ACC112 (cell line): ENCODE measurements at regions not wholly inside any gene's neighbourhood (a gene's known extent, or its start where the extent isn't known, plus 50 kb on each side); places are given as distances from the start of the nearest gene placed in this dataset.
"Not testable (repeated sequence)": the region's sequence is repeated elsewhere in the genome, so short reads cannot be mapped to it uniquely, and the experiment has no call there.

Experiments used
- H2AFZ ChIP-seq: fragments of 200-600 bp; sonication (generic); one replicate; pipeline ENCODE4 v1.6.0; 2017; ENCODE audit warnings: antibody characterized with exemption, low read length; ENCODE audit not compliant: unreplicated experiment
- H3K27ac ChIP-seq: fragments of 200-600 bp; sonication (generic); 2 replicates; pipeline ENCODE4 v1.5.1; 2014; ENCODE audit warnings: low read depth, mild to moderate bottlenecking, antibody characterized with exemption, low read length, moderate library complexity
- H3K27me3 ChIP-seq: fragments of 200-600 bp; sonication (generic); 2 replicates; pipeline ENCODE4 v1.6.1; 2014; ENCODE audit warnings: mild to moderate bottlenecking, antibody characterized with exemption, low read length, moderate library complexity, mixed read lengths; ENCODE audit not compliant: insufficient read depth
- H3K36me3 ChIP-seq: fragments of 200-600 bp; sonication (generic); 2 replicates; pipeline ENCODE4 v1.6.1; 2016; ENCODE audit warnings: mild to moderate bottlenecking, antibody characterized with exemption, low read length, moderate library complexity, mixed read lengths; ENCODE audit not compliant: insufficient read depth
- H3K4me1 ChIP-seq: fragments of 200-600 bp; sonication (generic); one replicate; pipeline ENCODE4 v1.6.1; 2016; ENCODE audit warnings: low read length, mixed read lengths; ENCODE audit not compliant: insufficient read depth, unreplicated experiment, control insufficient read depth
- H3K4me3 ChIP-seq: fragments of 200-600 bp; sonication (generic); 2 replicates; pipeline ENCODE4 v1.5.1; 2014; ENCODE audit warnings: mild to moderate bottlenecking, low read depth, low read length
- H3K79me2 ChIP-seq: fragments of 200-600 bp; sonication (generic); one replicate; pipeline ENCODE4 v1.6.0; 2016; ENCODE audit warnings: low read length; ENCODE audit not compliant: control insufficient read depth, unreplicated experiment, insufficient read depth

- H3K79me2 ChIP-seq, result no peaks in the 10 kb centered on the region
- H2AFZ ChIP-seq, result no peak overlapping the region
- no peaks in the 10 kb centered on the region for H3K4me1 ChIP-seq
- H3K4me3 ChIP-seq, result no peak overlapping the region
- no peak overlapping the region for H3K27ac ChIP-seq
- H3K36me3 ChIP-seq, result no peaks in the 10 kb centered on the region
- no peaks in the 10 kb centered on the region for H3K27me3 ChIP-seq
Observed at GRCh38 chr3:82627733-82628132, 866.3 kb upstream of the GBE1 start.

- not testable (repeated sequence) for H3K79me2 ChIP-seq, H2AFZ ChIP-seq, H3K4me1 ChIP-seq, H3K27me3 ChIP-seq, H3K4me3 ChIP-seq, H3K36me3 ChIP-seq, H3K27ac ChIP-seq
Observed at GRCh38 chr3:82620744-82621143, 859.3 kb upstream of the GBE1 start.

GRCh38 chr3:82618594-82618993 is 857.1 kb upstream of the GBE1 start:
- Histone ChIP-seq H3K36me3 (no peaks in the 10 kb centered on the region), H3K27me3 (no peaks in the 10 kb centered on the region), H2AFZ (no peak overlapping the region), H3K79me2 (no peaks in the 10 kb centered on the region), H3K27ac (no peak overlapping the region), H3K4me3 (no peak overlapping the region), H3K4me1 (no peaks in the 10 kb centered on the region)

- H3K4me3 ChIP-seq, result no peak overlapping the region
- H3K27me3 ChIP-seq, result no peaks in the 10 kb centered on the region
- H3K4me1 ChIP-seq, result no peaks in the 10 kb centered on the region
- no peak overlapping the region for H2AFZ ChIP-seq
- H3K36me3 ChIP-seq, result no peaks in the 10 kb centered on the region
- no peak overlapping the region for H3K27ac ChIP-seq
- H3K79me2 ChIP-seq, result no peaks in the 10 kb centered on the region
Observed at GRCh38 chr3:82610236-82610635, 848.8 kb upstream of the GBE1 start.

- no peaks in the 10 kb centered on the region for H3K4me1 ChIP-seq
- H3K27ac ChIP-seq, result no peak overlapping the region
- H3K27me3 ChIP-seq, result no peaks in the 10 kb centered on the region
- no peaks in the 10 kb centered on the region for H3K79me2 ChIP-seq
- H3K4me3 ChIP-seq, result no peak overlapping the region
- H3K36me3 ChIP-seq, result no peaks in the 10 kb centered on the region
- H2AFZ ChIP-seq, result no peak overlapping the region
Observed at GRCh38 chr3:82607391-82607790, 845.9 kb upstream of the GBE1 start.

GRCh38 chr3:82596805-82597204 is 835.4 kb upstream of the GBE1 start:
- H3K27ac ChIP-seq, result no peak overlapping the region
- H3K27me3 ChIP-seq, result no peaks in the 10 kb centered on the region
- H3K4me1 ChIP-seq, result no peaks in the 10 kb centered on the region
- no peaks in the 10 kb centered on the region for H3K36me3 ChIP-seq
- H2AFZ ChIP-seq, result no peak overlapping the region
- no peak overlapping the region for H3K4me3 ChIP-seq
- H3K79me2 ChIP-seq, result no peaks in the 10 kb centered on the region

GRCh38 chr3:82595530-82595929 is 834.1 kb upstream of the GBE1 start:
- no peaks in the 10 kb centered on the region for H3K4me1 ChIP-seq
- H2AFZ ChIP-seq, result no peak overlapping the region
- no peaks in the 10 kb centered on the region for H3K27me3 ChIP-seq
- no peak overlapping the region for H3K27ac ChIP-seq
- H3K79me2 ChIP-seq, result no peaks in the 10 kb centered on the region
- H3K4me3 ChIP-seq, result no peak overlapping the region
- no peaks in the 10 kb centered on the region for H3K36me3 ChIP-seq

GRCh38 chr3:82587174-82587573 is 825.7 kb upstream of the GBE1 start:
- H3K4me3 ChIP-seq, result no peak overlapping the region
- H3K79me2 ChIP-seq, result no peaks in the 10 kb centered on the region
- H3K4me1 ChIP-seq, result no peaks in the 10 kb centered on the region
- H3K27me3 ChIP-seq, result no peaks in the 10 kb centered on the region
- no peaks in the 10 kb centered on the region for H3K36me3 ChIP-seq
- no peak overlapping the region for H3K27ac ChIP-seq
- no peak overlapping the region for H2AFZ ChIP-seq

GRCh38 chr3:82586414-82586813 is 825.0 kb upstream of the GBE1 start:
- no peaks in the 10 kb centered on the region for H3K27me3 ChIP-seq
- no peak overlapping the region for H2AFZ ChIP-seq
- H3K4me1 ChIP-seq, result no peaks in the 10 kb centered on the region
- H3K4me3 ChIP-seq, result no peak overlapping the region
- no peaks in the 10 kb centered on the region for H3K36me3 ChIP-seq
- no peak overlapping the region for H3K27ac ChIP-seq
- no peaks in the 10 kb centered on the region for H3K79me2 ChIP-seq

- not testable (repeated sequence) for H3K79me2 ChIP-seq, H3K36me3 ChIP-seq, H3K27ac ChIP-seq, H2AFZ ChIP-seq, H3K4me1 ChIP-seq, H3K27me3 ChIP-seq, H3K4me3 ChIP-seq
Observed at GRCh38 chr3:82586002-82586401, 824.6 kb upstream of the GBE1 start.

- H3K4me1 ChIP-seq, H3K27me3 ChIP-seq, H3K36me3 ChIP-seq, H3K27ac ChIP-seq, H3K4me3 ChIP-seq, H2AFZ ChIP-seq, H3K79me2 ChIP-seq: not testable (repeated sequence)
Observed at GRCh38 chr3:82585591-82585990, 824.1 kb upstream of the GBE1 start.

GRCh38 chr3:82584861-82585260 is 823.4 kb upstream of the GBE1 start:
- not testable (repeated sequence) for H3K27ac ChIP-seq, H3K79me2 ChIP-seq, H3K4me1 ChIP-seq, H3K27me3 ChIP-seq, H3K4me3 ChIP-seq, H3K36me3 ChIP-seq, H2AFZ ChIP-seq
